PC-3 (cell line): ENCODE measurements at regions not wholly inside any gene's neighbourhood (a gene's known extent, or its start where the extent isn't known, plus 50 kb on each side); places are given as distances from the start of the nearest gene placed in this dataset.

Experiments
- EZH2 ChIP-seq: fragments of 300-600 bp; sonication (generic); IDR thresholded peaks from one replicate; pipeline ENCODE4 v1.6.1; 2017; ENCODE audit warnings: antibody characterized with exemption, mild to moderate bottlenecking, low read length; ENCODE audit not compliant: unreplicated experiment
- EZH2phosphoT487 ChIP-seq: fragments of 300-600 bp; sonication (generic); IDR thresholded peaks from 2 replicates; pipeline ENCODE4 v1.6.1; 2018; ENCODE audit warnings: mild to moderate bottlenecking, antibody characterized with exemption, low read length, borderline replicate concordance
- TF ChIP-seq, protein P1 (sequence below): fragments of 300-600 bp; sonication (generic); conservative IDR thresholded peaks from 2 replicates; pipeline ENCODE4 v1.5.1; 2017; ENCODE audit warnings: antibody characterized with exemption, low read depth, mild to moderate bottlenecking, low read length

DNA sequence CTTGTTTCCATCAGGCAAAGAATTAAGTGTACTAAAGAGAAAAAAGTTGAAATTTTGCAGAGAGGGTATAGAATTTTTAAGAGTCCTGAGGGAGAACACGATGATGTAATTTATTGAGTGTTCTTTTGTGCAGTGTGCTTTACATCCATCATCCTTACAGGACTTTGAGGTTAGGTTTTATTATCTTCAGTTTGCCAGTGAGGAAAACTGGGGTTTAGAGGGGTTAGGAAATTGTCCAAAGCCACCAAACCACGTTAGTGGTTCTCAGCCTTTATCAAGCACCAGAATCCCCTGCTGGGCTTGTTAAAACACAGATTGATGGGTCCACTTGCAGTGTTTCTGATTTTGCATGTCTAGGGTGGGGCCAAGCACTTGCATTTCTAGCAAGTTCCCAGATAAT, 277.5 kb downstream of the KCNS3 start:
- TF ChIP-seq, protein P1, sequence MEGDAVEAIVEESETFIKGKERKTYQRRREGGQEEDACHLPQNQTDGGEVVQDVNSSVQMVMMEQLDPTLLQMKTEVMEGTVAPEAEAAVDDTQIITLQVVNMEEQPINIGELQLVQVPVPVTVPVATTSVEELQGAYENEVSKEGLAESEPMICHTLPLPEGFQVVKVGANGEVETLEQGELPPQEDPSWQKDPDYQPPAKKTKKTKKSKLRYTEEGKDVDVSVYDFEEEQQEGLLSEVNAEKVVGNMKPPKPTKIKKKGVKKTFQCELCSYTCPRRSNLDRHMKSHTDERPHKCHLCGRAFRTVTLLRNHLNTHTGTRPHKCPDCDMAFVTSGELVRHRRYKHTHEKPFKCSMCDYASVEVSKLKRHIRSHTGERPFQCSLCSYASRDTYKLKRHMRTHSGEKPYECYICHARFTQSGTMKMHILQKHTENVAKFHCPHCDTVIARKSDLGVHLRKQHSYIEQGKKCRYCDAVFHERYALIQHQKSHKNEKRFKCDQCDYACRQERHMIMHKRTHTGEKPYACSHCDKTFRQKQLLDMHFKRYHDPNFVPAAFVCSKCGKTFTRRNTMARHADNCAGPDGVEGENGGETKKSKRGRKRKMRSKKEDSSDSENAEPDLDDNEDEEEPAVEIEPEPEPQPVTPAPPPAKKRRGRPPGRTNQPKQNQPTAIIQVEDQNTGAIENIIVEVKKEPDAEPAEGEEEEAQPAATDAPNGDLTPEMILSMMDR: no peak
- TF ChIP-seq EZH2 (no peak), EZH2phosphoT487 (no peak)
